Uterus (tissue), 2 donors: ENCODE measurements at regions not wholly inside any gene's neighbourhood (a gene's known extent, or its start where the extent isn't known, plus 50 kb on each side); places are given as distances from the start of the nearest gene placed in this dataset.

Source experiments
- CTCF ChIP-seq, 4 experiments: fragments of 200-600 bp in 2 of 4; fragments of 450-650 bp in 2 of 4; sonication (generic) in 2 of 4; IDR thresholded peaks; one replicate each; pipeline ENCODE4 v1.5.1; 2016 to 2019; ENCODE audit warnings: antibody characterized with exemption in 4 of 4, mild to moderate bottlenecking in 2 of 4, moderate library complexity in 1 of 4
- POLR2A ChIP-seq, 2 donors: fragments of 450-650 bp; IDR thresholded peaks; one replicate each; pipeline ENCODE4 v1.6.1; 2016; ENCODE audit warnings: antibody characterized with exemption in 2 of 2, mild to moderate bottlenecking in 1 of 2, moderate library complexity in 1 of 2

- TF ChIP-seq CTCF (IDR thresholded peaks at IDR 0.05) (no peak), POLR2A (IDR thresholded peaks at IDR 0.05) (no peak)
Measured at GRCh38 chr19:33878030-33878544, 81.4 kb downstream of the KCTD15 start.
